Naive thymus-derived CD4-positive, alpha-beta T cell (primary cell): ENCODE measurements at regions not wholly inside any gene's neighbourhood (a gene's known extent, or its start where the extent isn't known, plus 50 kb on each side); places are given as distances from the start of the nearest gene placed in this dataset.

ENCODE experiments used
- ATAC-seq: fragments of 150-1000 bp; cut with Tn5 transposase; 2 replicates; pipeline ENCODE4 v1.10.0; 2021; ENCODE audit warnings: mild to moderate bottlenecking, moderate library complexity
- CTCF ChIA-PET: fragments of 350-600 bp; sonication (Branson Sonifier 250); formaldehyde crosslinking; loops from one replicate; lab custom pipeline; 2021; ENCODE audit warnings: antibody characterized with exemption; lab: Charles Lee
- POLR2A ChIA-PET: fragments of 350-600 bp; sonication (Branson Sonifier 250); formaldehyde crosslinking; loops from one replicate; lab custom pipeline; 2021; ENCODE audit warnings: antibody characterized with exemption, inconsistent platforms; lab: Charles Lee
- DNase-seq, 9 donors: peaks; one replicate each; pipeline versions ENCODE4 v3.0.0 to v3.0.0-alpha.2; 2020 to 2022; ENCODE audit warnings: mixed read lengths in 1 of 9
- H3K27ac ChIP-seq: one replicate; pipeline ENCODE4 v1.7.0; 2013; ENCODE audit warnings: mild to moderate bottlenecking, low read depth, low read length, moderate library complexity
- H3K27me3 ChIP-seq, 2 donors: one replicate each; pipeline ENCODE4 v1.7.0; 2013; ENCODE audit warnings: low read length in 2 of 2, mild to moderate bottlenecking in 2 of 2, moderate library complexity in 2 of 2; ENCODE audit not compliant: control insufficient read depth in 2 of 2, insufficient read depth in 2 of 2
- H3K36me3 ChIP-seq, 3 experiments: 1 replicate in 2 of 3; 2 replicates in 1 of 3; pipeline ENCODE4 v1.7.0; 2013; ENCODE audit warnings: low read length in 3 of 3, mild to moderate bottlenecking in 3 of 3, moderate library complexity in 1 of 3; ENCODE audit not compliant: insufficient read depth in 3 of 3, control insufficient read depth in 2 of 3
- H3K4me1 ChIP-seq, 2 donors: one replicate each; pipeline ENCODE4 v1.7.0; 2013; ENCODE audit warnings: low read length in 2 of 2, mild to moderate bottlenecking in 2 of 2, moderate library complexity in 1 of 2; ENCODE audit not compliant: control insufficient read depth in 2 of 2, insufficient read depth in 2 of 2
- H3K4me3 ChIP-seq: 2 replicates; pipeline ENCODE4 v1.7.0; 2013; ENCODE audit warnings: mild to moderate bottlenecking, low read length
- H3K9me3 ChIP-seq, 3 experiments: 1 replicate in 2 of 3; 2 replicates in 1 of 3; pipeline ENCODE4 v1.7.0; 2013; ENCODE audit warnings: low read length in 3 of 3; ENCODE audit not compliant: control insufficient read depth in 2 of 3
- H3K27ac Mint-ChIP-seq, 9 donors: one replicate each; pipeline ENCODE4 v1.8.0; 2020 to 2022; ENCODE audit warnings: mixed read lengths in 9 of 9, mild to moderate bottlenecking in 8 of 9, moderate library complexity in 5 of 9, inconsistent platforms in 2 of 9
- H3K27me3 Mint-ChIP-seq, 5 donors: one replicate each; pipeline ENCODE4 v1.8.0; 2021 to 2022; ENCODE audit warnings: mixed read lengths in 5 of 5, mild to moderate bottlenecking in 1 of 5
- H3K36me3 Mint-ChIP-seq, 5 donors: one replicate each; pipeline ENCODE4 v1.8.0; 2020 to 2022; ENCODE audit warnings: mixed read lengths in 5 of 5, mild to moderate bottlenecking in 3 of 5, inconsistent platforms in 1 of 5
- H3K4me1 Mint-ChIP-seq, 7 donors: one replicate each; pipeline ENCODE4 v1.8.0; 2020 to 2022; ENCODE audit warnings: mixed read lengths in 7 of 7, mild to moderate bottlenecking in 3 of 7, inconsistent platforms in 1 of 7
- H3K4me3 Mint-ChIP-seq, 10 donors: one replicate each; pipeline ENCODE4 v1.8.0; 2020 to 2022; ENCODE audit warnings: mild to moderate bottlenecking in 10 of 10, mixed read lengths in 10 of 10, moderate library complexity in 6 of 10, inconsistent platforms in 2 of 10
- H3K9me3 Mint-ChIP-seq, 11 donors: one replicate each; pipeline ENCODE4 v1.8.0; 2020 to 2022; ENCODE audit warnings: mixed read lengths in 11 of 11, mild to moderate bottlenecking in 4 of 11, inconsistent platforms in 1 of 11, moderate library complexity in 1 of 11
- intact Hi-C, 2 donors: fragments of 100-400 bp; cut with micrococcal nuclease; formaldehyde crosslinking; loops; one replicate each; pipeline ENCODE4 v1.15.1; 2023

DNA sequence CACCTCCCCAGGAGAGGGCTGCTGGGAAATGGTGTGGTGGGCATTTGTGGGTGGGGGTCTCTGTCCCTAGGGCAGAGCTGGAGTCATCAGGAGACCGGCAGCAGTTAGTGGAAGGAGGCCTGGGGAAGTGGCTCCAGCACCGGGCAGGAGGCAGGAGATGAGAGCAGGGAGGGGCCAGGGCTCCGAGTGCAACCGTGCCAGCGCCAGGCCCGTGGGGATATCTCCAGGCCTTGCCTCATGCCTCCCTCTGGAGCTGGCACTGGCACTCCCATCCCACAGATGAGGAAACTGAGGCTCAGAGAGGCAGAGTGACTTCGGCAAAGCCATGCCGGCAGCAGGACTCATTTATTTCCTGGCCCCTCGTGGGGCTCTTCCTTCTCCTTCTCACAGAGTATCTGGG, 83.5 kb downstream of the HMX1 start:
- H3K36me3 Mint-ChIP-seq, result no peaks in the 10 kb centered on the region
- no peaks in the 10 kb centered on the region for H3K4me1 ChIP-seq
- H3K9me3 ChIP-seq, result no peaks in the 10 kb centered on the region
- DNase-seq (no peak), ATAC-seq (no peak)
- H3K27ac Mint-ChIP-seq, result no peak overlapping the region
- H3K27me3 ChIP-seq, result no peaks in the 10 kb centered on the region
- H3K9me3 Mint-ChIP-seq, result no peaks in the 10 kb centered on the region
- ChIA-PET CTCF (no interaction called here), POLR2A (no interaction called here)
- H3K27ac ChIP-seq, result no peak overlapping the region
- no peak overlapping the region for H3K4me3 ChIP-seq
- no peaks in the 10 kb centered on the region for H3K4me1 Mint-ChIP-seq
- intact Hi-C loops, result no loop called here
- H3K36me3 ChIP-seq, result no peaks in the 10 kb centered on the region
- H3K27me3 Mint-ChIP-seq, result no peaks in the 10 kb centered on the region
- H3K4me3 Mint-ChIP-seq, result no peak overlapping the region

DNA sequence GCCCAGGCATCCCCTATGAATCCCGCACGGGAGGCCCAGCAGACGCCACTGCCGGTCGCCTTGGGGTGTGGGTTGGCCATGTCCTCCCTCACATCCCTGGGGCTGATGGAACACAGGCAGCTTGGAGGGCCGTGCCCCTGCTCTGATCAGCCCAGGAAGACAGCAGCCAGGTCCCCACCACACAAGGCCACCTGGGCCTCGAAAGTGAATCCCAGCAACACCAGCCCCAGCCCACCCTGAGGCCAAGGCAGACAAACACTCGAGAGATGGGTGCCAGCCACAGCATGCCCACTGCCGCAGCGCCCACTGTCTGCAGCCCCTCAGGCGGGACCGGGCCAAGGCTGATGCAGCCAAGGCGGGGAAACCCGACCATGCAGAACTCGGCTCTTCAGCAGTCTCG, 85.5 kb downstream of the HMX1 start:
- no peaks in the 10 kb centered on the region for H3K4me1 ChIP-seq
- H3K9me3 Mint-ChIP-seq, result no peaks in the 10 kb centered on the region

GRCh38 chr4:8785656-8786142, 85.9 kb downstream of the HMX1 start:
- no peak for ATAC-seq
- Mint-ChIP-seq H3K27ac (no peak overlapping the region), H3K27me3 (peaks cover 0 to 4% (median 0%) of the 10 kb centered on the region in 5 donors), H3K4me1 (no peaks in the 10 kb centered on the region), H3K4me3 (no peak overlapping the region), H3K36me3 (no peaks in the 10 kb centered on the region), H3K9me3 (no peaks in the 10 kb centered on the region)
- no peak for DNase-seq
- ChIA-PET CTCF (no interaction called here), POLR2A (no interaction called here)
- intact Hi-C loops, result no loop called here
- H3K9me3 ChIP-seq, result no peaks in the 10 kb centered on the region
- no peaks in the 10 kb centered on the region for H3K27me3 ChIP-seq
- H3K4me1 ChIP-seq, result no peaks in the 10 kb centered on the region
- no peaks in the 10 kb centered on the region for H3K36me3 ChIP-seq
- no peak overlapping the region for H3K4me3 ChIP-seq
- no peak overlapping the region for H3K27ac ChIP-seq

More for the DNA sequence above, 85.5 kb downstream of the HMX1 start:
- Mint-ChIP-seq H3K27ac (no peak overlapping the region), H3K27me3 (peaks cover 0 to 4% (median 0%) of the 10 kb centered on the region in 5 donors), H3K4me3 (no peak overlapping the region), H3K4me1 (no peaks in the 10 kb centered on the region), H3K36me3 (no peaks in the 10 kb centered on the region)
- no peak for ATAC-seq
- Histone ChIP-seq H3K4me3 (no peak overlapping the region), H3K9me3 (no peaks in the 10 kb centered on the region), H3K27me3 (no peaks in the 10 kb centered on the region), H3K27ac (no peak overlapping the region), H3K36me3 (no peaks in the 10 kb centered on the region)
- ChIA-PET POLR2A (no interaction called here), CTCF (no interaction called here)
- DNase-seq, result no peak
- intact Hi-C loops, result no loop called here

- H3K9me3 ChIP-seq, result no peaks in the 10 kb centered on the region
- Mint-ChIP-seq H3K36me3 (no peaks in the 10 kb centered on the region), H3K27me3 (peaks cover 0 to 4% (median 0%) of the 10 kb centered on the region in 5 donors), H3K4me1 (no peaks in the 10 kb centered on the region), H3K27ac (peak overlapping the region in 1 of 9 donors; percentile 30), H3K4me3 (no peak overlapping the region), H3K9me3 (no peaks in the 10 kb centered on the region)
- no peaks in the 10 kb centered on the region for H3K36me3 ChIP-seq
- CTCF ChIA-PET, result no interaction called here
- DNase-seq, result no peak
- H3K27ac ChIP-seq, result no peak overlapping the region
- intact Hi-C loops, result no loop called here
- no peak overlapping the region for H3K4me3 ChIP-seq
- H3K4me1 ChIP-seq, result no peaks in the 10 kb centered on the region
- H3K27me3 ChIP-seq, result no peaks in the 10 kb centered on the region
- no peak for ATAC-seq
- POLR2A ChIA-PET, result no interaction called here
These were observed 87.9 kb downstream of the HMX1 start for GRCh38 chr4:8783736-8784135.

- Histone ChIP-seq H3K9me3 (no peaks in the 10 kb centered on the region), H3K27me3 (no peaks in the 10 kb centered on the region), H3K4me3 (no peak overlapping the region), H3K27ac (no peak overlapping the region), H3K36me3 (no peaks in the 10 kb centered on the region), H3K4me1 (no peaks in the 10 kb centered on the region)
- DNase-seq (no peak), ATAC-seq (no peak)
- intact Hi-C loops, result no loop called here
- POLR2A ChIA-PET, result no interaction called here
- Mint-ChIP-seq H3K4me1 (no peaks in the 10 kb centered on the region), H3K27ac (no peak overlapping the region), H3K4me3 (no peak overlapping the region), H3K27me3 (peaks cover 0 to 4% (median 0%) of the 10 kb centered on the region in 5 donors), H3K9me3 (no peaks in the 10 kb centered on the region), H3K36me3 (no peaks in the 10 kb centered on the region)
- CTCF ChIA-PET, result no interaction called here
These were observed 89.5 kb downstream of the HMX1 start for GRCh38 chr4:8782135-8782534.

GRCh38 chr4:8781641-8782040, 90.0 kb downstream of the HMX1 start:
- POLR2A ChIA-PET, result no interaction called here
- CTCF ChIA-PET, result no interaction called here
- H3K4me1 Mint-ChIP-seq, result no peaks in the 10 kb centered on the region

DNA sequence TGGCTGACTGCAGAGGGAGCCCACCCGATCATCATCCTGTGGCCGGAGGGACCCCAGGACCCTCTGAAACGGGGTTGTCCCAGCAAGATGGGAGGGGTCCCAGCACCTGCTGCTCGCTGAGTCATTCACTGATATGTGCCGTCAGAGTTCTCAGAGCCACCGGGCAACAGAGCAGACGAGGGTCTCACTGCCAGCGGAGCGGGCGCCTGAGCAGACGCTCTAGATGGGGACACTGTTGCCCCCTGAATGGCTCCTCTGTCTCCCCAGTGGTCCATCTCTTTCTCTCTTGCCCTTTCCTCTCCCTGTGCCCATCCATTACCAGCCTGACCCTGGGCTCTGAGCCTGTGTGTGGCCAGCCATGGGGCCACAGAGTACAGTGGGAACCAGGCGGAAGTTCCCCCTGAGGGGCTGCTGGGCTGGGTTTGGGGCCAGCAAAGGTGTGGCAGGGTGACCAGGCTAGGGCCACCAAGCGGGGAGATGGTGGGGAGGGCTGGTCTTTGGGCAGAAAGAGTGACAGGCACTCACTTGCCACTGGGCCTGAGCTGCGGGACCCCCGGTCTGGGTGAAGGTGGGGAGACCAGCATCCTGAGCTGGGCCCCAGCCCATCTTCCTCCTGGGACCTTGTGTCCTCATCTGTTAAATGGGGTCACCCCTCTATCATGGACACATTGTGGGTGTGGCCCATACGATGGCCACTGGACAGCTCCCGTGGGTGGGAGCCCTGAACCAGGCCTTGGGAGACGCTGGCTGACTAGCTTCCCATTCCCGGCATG, 90.9 kb downstream of the HMX1 start:
- POLR2A ChIA-PET, result no interaction called here

More at GRCh38 chr4:8781641-8782040, 90.0 kb downstream of the HMX1 start:
- intact Hi-C loops, result no loop called here
- H3K4me3 Mint-ChIP-seq, result no peak overlapping the region
- ATAC-seq (no peak), DNase-seq (no peak)
- H3K4me1 ChIP-seq, result no peaks in the 10 kb centered on the region
- H3K27me3 ChIP-seq, result no peaks in the 10 kb centered on the region
- H3K9me3 ChIP-seq, result no peaks in the 10 kb centered on the region
- H3K27me3 Mint-ChIP-seq, result peaks cover 0 to 4% (median 0%) of the 10 kb centered on the region in 5 donors
- H3K36me3 ChIP-seq, result no peaks in the 10 kb centered on the region
- no peak overlapping the region for H3K4me3 ChIP-seq
- H3K27ac ChIP-seq, result no peak overlapping the region
- no peaks in the 10 kb centered on the region for H3K36me3 Mint-ChIP-seq
- H3K27ac Mint-ChIP-seq, result no peak overlapping the region
- no peaks in the 10 kb centered on the region for H3K9me3 Mint-ChIP-seq

More for the DNA sequence above, 90.9 kb downstream of the HMX1 start:
- no peaks in the 10 kb centered on the region for H3K36me3 Mint-ChIP-seq
- no peak overlapping the region for H3K27ac ChIP-seq
- DNase-seq (no peak), ATAC-seq (no peak)
- no peaks in the 10 kb centered on the region for H3K4me1 Mint-ChIP-seq
- H3K9me3 Mint-ChIP-seq, result peaks cover 0 to 3% (median 0%) of the 10 kb centered on the region in 11 donors
- no peaks in the 10 kb centered on the region for H3K4me1 ChIP-seq
- H3K36me3 ChIP-seq, result no peaks in the 10 kb centered on the region
- intact Hi-C loops, result no loop called here
- no peak overlapping the region for H3K4me3 ChIP-seq
- H3K27me3 Mint-ChIP-seq, result peaks cover 0 to 4% (median 0%) of the 10 kb centered on the region in 5 donors
- CTCF ChIA-PET, result no interaction called here
- no peak overlapping the region for H3K27ac Mint-ChIP-seq
- no peaks in the 10 kb centered on the region for H3K9me3 ChIP-seq
- H3K4me3 Mint-ChIP-seq, result no peak overlapping the region
- no peaks in the 10 kb centered on the region for H3K27me3 ChIP-seq
